Mesendoderm (in vitro differentiated cells): ENCODE measurements at regions not wholly inside any gene's neighbourhood (a gene's known extent, or its start where the extent isn't known, plus 50 kb on each side); places are given as distances from the start of the nearest gene placed in this dataset.

Experiments
- DNase-seq: peaks from one replicate; pipeline ENCODE4 v3.0.0; 2013
- H2AK5ac ChIP-seq: 2 replicates; pipeline ENCODE4 v1.6.1; 2013; ENCODE audit warnings: low read length, inconsistent platforms
- H2BK120ac ChIP-seq: 2 replicates; pipeline ENCODE4 v1.6.1; 2013; ENCODE audit warnings: low read depth, mild to moderate bottlenecking, low read length, moderate library complexity, mixed read lengths
- H2BK15ac ChIP-seq: replicated peaks from 2 replicates; pipeline ENCODE4 v1.6.1; 2013; ENCODE audit warnings: low read depth, mild to moderate bottlenecking, moderate library complexity
- H2BK5ac ChIP-seq: 2 replicates; pipeline ENCODE4 v1.6.1; 2013; ENCODE audit warnings: low read length, inconsistent platforms
- H3K18ac ChIP-seq: 2 replicates; pipeline ENCODE4 v1.6.1; 2013; ENCODE audit warnings: mild to moderate bottlenecking, low read length, mixed read lengths
- H3K23ac ChIP-seq: one replicate; pipeline ENCODE4 v1.6.1; 2013; ENCODE audit warnings: low read length
- H3K27ac ChIP-seq: 2 replicates; pipeline ENCODE4 v1.5.1; 2013; ENCODE audit warnings: low read depth, mild to moderate bottlenecking, inconsistent platforms, low read length, moderate library complexity
- H3K27me3 ChIP-seq: 2 replicates; pipeline ENCODE4 v1.6.1; 2013; ENCODE audit warnings: low read length, control low read depth, mild to moderate bottlenecking, inconsistent platforms; ENCODE audit not compliant: insufficient read depth, poor library complexity
- H3K36me3 ChIP-seq: 2 replicates; pipeline ENCODE4 v1.6.1; 2013; ENCODE audit warnings: low read length, inconsistent platforms; ENCODE audit not compliant: control insufficient read depth, insufficient read depth
- H3K4ac ChIP-seq: one replicate; pipeline ENCODE4 v1.6.1; 2013; ENCODE audit warnings: low read depth, mild to moderate bottlenecking, low read length, moderate library complexity
- H3K4me1 ChIP-seq: 2 replicates; pipeline ENCODE4 v1.6.1; 2013; ENCODE audit warnings: low read depth, low read length, inconsistent platforms; ENCODE audit not compliant: control insufficient read depth
- H3K4me2 ChIP-seq: 2 replicates; pipeline ENCODE4 v1.6.1; 2013; ENCODE audit warnings: low read length
- H3K4me3 ChIP-seq: 2 replicates; pipeline ENCODE4 v1.5.1; 2013; ENCODE audit warnings: mild to moderate bottlenecking, low read length
- H3K56ac ChIP-seq: one replicate; pipeline ENCODE4 v1.6.1; 2013; ENCODE audit warnings: low read length
- H3K79me1 ChIP-seq: 2 replicates; pipeline ENCODE4 v1.6.1; 2013; ENCODE audit warnings: low read length, inconsistent platforms
- H3K79me2 ChIP-seq: 2 replicates; pipeline ENCODE4 v1.6.1; 2013; ENCODE audit warnings: mild to moderate bottlenecking, low read length; ENCODE audit not compliant: control insufficient read depth, insufficient read depth
- H3K9ac ChIP-seq: 2 replicates; pipeline ENCODE4 v1.6.1; 2013; ENCODE audit warnings: low read length, inconsistent platforms
- H4K5ac ChIP-seq: one replicate; pipeline ENCODE4 v1.6.1; 2013; ENCODE audit warnings: low read length
- H4K8ac ChIP-seq: one replicate; pipeline ENCODE4 v1.6.1; 2013; ENCODE audit warnings: low read depth, mild to moderate bottlenecking, control low read depth, low read length, moderate library complexity
- WGBS: extraction: QIAGEN DNeasy Blood & Tissue Kit; methylation state at CpG from one replicate; pipeline ENCODE4 v1.1.7; 2013; ENCODE audit warnings: low lambda C conversion rate, missing lambda C conversion rate; ENCODE audit not compliant: insufficient coverage; ENCODE audit errors: extremely low coverage; 5-methylcytosine and 5-hydroxymethylcytosine counted together

GRCh38 chr4:138912704-138913340, 102.8 kb upstream of the NOCT start:
- H3K4me2 ChIP-seq, result no peak overlapping the region
- H3K79me1 ChIP-seq, result no peaks in the 10 kb centered on the region
- no peak overlapping the region for H3K4ac ChIP-seq
- H3K9ac ChIP-seq, result no peak overlapping the region
- no peak overlapping the region for H4K8ac ChIP-seq
- no peak overlapping the region for H3K56ac ChIP-seq
- H2BK120ac ChIP-seq, result no peak overlapping the region
- no peak overlapping the region for H2BK5ac ChIP-seq
- peaks cover 2% of the 10 kb centered on the region for H3K4me1 ChIP-seq
- H2BK15ac ChIP-seq, result no peak overlapping the region
- H2AK5ac ChIP-seq, result no peak overlapping the region
- no peak overlapping the region for H3K27ac ChIP-seq
- no peak overlapping the region for H3K18ac ChIP-seq
- no peak overlapping the region for H3K23ac ChIP-seq
- DNase-seq, result no peak
- H3K36me3 ChIP-seq, result no peaks in the 10 kb centered on the region
- no peaks in the 10 kb centered on the region for H3K27me3 ChIP-seq
- no CpG with 5 or more reads among the region's 3 CpGs for WGBS
- H3K4me3 ChIP-seq, result no peak overlapping the region
- no peak overlapping the region for H4K5ac ChIP-seq
- H3K79me2 ChIP-seq, result no peaks in the 10 kb centered on the region

- Histone ChIP-seq H3K79me1 (no peaks in the 10 kb centered on the region), H3K9ac (no peak overlapping the region), H3K36me3 (no peaks in the 10 kb centered on the region), H4K8ac (no peak overlapping the region), H3K4me2 (no peak overlapping the region), H3K4ac (no peak overlapping the region), H2BK15ac (no peak overlapping the region), H3K18ac (no peak overlapping the region), H3K4me3 (no peak overlapping the region), H2AK5ac (no peak overlapping the region), H3K79me2 (no peaks in the 10 kb centered on the region), H4K5ac (no peak overlapping the region), H2BK120ac (no peak overlapping the region), H2BK5ac (no peak overlapping the region), H3K23ac (no peak overlapping the region), H3K56ac (no peak overlapping the region), H3K4me1 (peaks cover 2% of the 10 kb centered on the region), H3K27me3 (no peaks in the 10 kb centered on the region), H3K27ac (no peak overlapping the region)
- DNase-seq, result no peak
- no CpG with 5 or more reads among the region's 9 CpGs for WGBS
Observed at GRCh38 chr4:138911909-138912703, 103.5 kb upstream of the NOCT start.

GRCh38 chr4:138910914-138911336, 104.7 kb upstream of the NOCT start:
- no CpG with 5 or more reads among the region's 12 CpGs for WGBS
- H2BK15ac ChIP-seq, result no peak overlapping the region
- H3K56ac ChIP-seq, result no peak overlapping the region
- no peak overlapping the region for H3K9ac ChIP-seq
- H2AK5ac ChIP-seq, result no peak overlapping the region
- no peak overlapping the region for H3K23ac ChIP-seq
- H3K79me2 ChIP-seq, result no peaks in the 10 kb centered on the region
- H3K4ac ChIP-seq, result no peak overlapping the region
- no peaks in the 10 kb centered on the region for H3K36me3 ChIP-seq
- no peak overlapping the region for H4K5ac ChIP-seq
- H3K4me1 ChIP-seq, result peaks cover 2% of the 10 kb centered on the region
- H2BK5ac ChIP-seq, result no peak overlapping the region
- H3K4me2 ChIP-seq, result no peak overlapping the region
- DNase-seq, result peak; percentile 98
- H3K27ac ChIP-seq, result peak overlapping the region; percentile 67
- H3K4me3 ChIP-seq, result no peak overlapping the region
- H4K8ac ChIP-seq, result no peak overlapping the region
- H2BK120ac ChIP-seq, result no peak overlapping the region
- H3K18ac ChIP-seq, result no peak overlapping the region
- H3K27me3 ChIP-seq, result no peaks in the 10 kb centered on the region
- no peaks in the 10 kb centered on the region for H3K79me1 ChIP-seq

- H3K4ac ChIP-seq, result no peak overlapping the region
- no peak overlapping the region for H4K8ac ChIP-seq
- H3K18ac ChIP-seq, result no peak overlapping the region
- H3K27ac ChIP-seq, result no peak overlapping the region
- WGBS, result no CpG with 5 or more reads among the region's 6 CpGs
- H2AK5ac ChIP-seq, result no peak overlapping the region
- no peaks in the 10 kb centered on the region for H3K79me1 ChIP-seq
- no peak overlapping the region for H2BK120ac ChIP-seq
- no peak overlapping the region for H3K4me2 ChIP-seq
- peaks cover 2% of the 10 kb centered on the region for H3K4me1 ChIP-seq
- H3K36me3 ChIP-seq, result no peaks in the 10 kb centered on the region
- no peak overlapping the region for H3K4me3 ChIP-seq
- no peaks in the 10 kb centered on the region for H3K27me3 ChIP-seq
- DNase-seq, result no peak
- H2BK5ac ChIP-seq, result no peak overlapping the region
- no peak overlapping the region for H3K56ac ChIP-seq
- H3K9ac ChIP-seq, result no peak overlapping the region
- H3K79me2 ChIP-seq, result no peaks in the 10 kb centered on the region
- no peak overlapping the region for H2BK15ac ChIP-seq
- H3K23ac ChIP-seq, result no peak overlapping the region
- no peak overlapping the region for H4K5ac ChIP-seq
Observed at GRCh38 chr4:138910195-138910913, 105.2 kb upstream of the NOCT start.

- H4K5ac ChIP-seq, result no peak overlapping the region
- peak; percentile 37 for DNase-seq
- H3K9ac ChIP-seq, result no peak overlapping the region
- H3K18ac ChIP-seq, result no peak overlapping the region
- no peaks in the 10 kb centered on the region for H3K27me3 ChIP-seq
- peaks cover 2% of the 10 kb centered on the region for H3K4me1 ChIP-seq
- no peak overlapping the region for H3K56ac ChIP-seq
- no peaks in the 10 kb centered on the region for H3K36me3 ChIP-seq
- H3K79me2 ChIP-seq, result no peaks in the 10 kb centered on the region
- no peak overlapping the region for H2BK120ac ChIP-seq
- no peak overlapping the region for H3K23ac ChIP-seq
- H4K8ac ChIP-seq, result no peak overlapping the region
- no peak overlapping the region for H2BK5ac ChIP-seq
- no peaks in the 10 kb centered on the region for H3K79me1 ChIP-seq
- no peak overlapping the region for H2AK5ac ChIP-seq
- no peak overlapping the region for H3K27ac ChIP-seq
- no peak overlapping the region for H3K4me2 ChIP-seq
- H3K4ac ChIP-seq, result no peak overlapping the region
- WGBS, result no CpG with 5 or more reads among the region's 4 CpGs
- H2BK15ac ChIP-seq, result no peak overlapping the region
- H3K4me3 ChIP-seq, result no peak overlapping the region
Observed at GRCh38 chr4:138909587-138909986, 106.0 kb upstream of the NOCT start.
